Endodermal cell (in vitro differentiated cells): ENCODE measurements at regions not wholly inside any gene's neighbourhood (a gene's known extent, or its start where the extent isn't known, plus 50 kb on each side); places are given as distances from the start of the nearest gene placed in this dataset.

Experiments used
- DNase-seq: peaks from one replicate; pipeline ENCODE4 v3.0.0-alpha.2; 2017
- H3K27ac ChIP-seq: 2 replicates; pipeline ENCODE4 v1.5.1; 2013; ENCODE audit warnings: mild to moderate bottlenecking, low read depth, low read length, moderate library complexity
- H3K27me3 ChIP-seq: 2 replicates; pipeline ENCODE4 v1.6.1; 2013; ENCODE audit warnings: mild to moderate bottlenecking, low read length, moderate library complexity; ENCODE audit not compliant: insufficient read depth, control insufficient read depth, poor library complexity, severe bottlenecking
- H3K36me3 ChIP-seq: 2 replicates; pipeline ENCODE4 v1.7.0; 2013; ENCODE audit warnings: mild to moderate bottlenecking, low read length, moderate library complexity; ENCODE audit not compliant: control insufficient read depth, insufficient read depth
- H3K4me1 ChIP-seq: one replicate; pipeline ENCODE4 v1.7.0; 2013; ENCODE audit warnings: low read length; ENCODE audit not compliant: control insufficient read depth, insufficient read depth
- H3K4me3 ChIP-seq: 2 replicates; pipeline ENCODE4 v1.5.1; 2013; ENCODE audit warnings: mild to moderate bottlenecking, low read length, moderate library complexity
- H3K9ac ChIP-seq: 2 replicates; pipeline ENCODE4 v1.6.1; 2013; ENCODE audit warnings: mild to moderate bottlenecking, low read length, moderate library complexity; ENCODE audit not compliant: poor library complexity, severe bottlenecking; ENCODE audit errors: extremely low read depth
- H3K9me3 ChIP-seq: 2 replicates; pipeline ENCODE4 v1.6.1; 2013; ENCODE audit warnings: mild to moderate bottlenecking, low read length, moderate library complexity; ENCODE audit not compliant: control insufficient read depth
- H3K27ac Mint-ChIP-seq: 2 replicates; pipeline ENCODE4 v1.8.0; 2020; ENCODE audit warnings: mixed read lengths
- H3K27me3 Mint-ChIP-seq: 2 replicates; pipeline ENCODE4 v1.8.0; 2021; ENCODE audit warnings: mild to moderate bottlenecking, mixed read lengths; ENCODE audit not compliant: insufficient read depth
- H3K36me3 Mint-ChIP-seq: 2 replicates; pipeline ENCODE4 v1.8.0; 2020; ENCODE audit warnings: low read depth, mixed read lengths
- H3K4me1 Mint-ChIP-seq: 2 replicates; pipeline ENCODE4 v1.8.0; 2020; ENCODE audit warnings: mixed read lengths
- H3K4me3 Mint-ChIP-seq: 2 replicates; pipeline ENCODE4 v1.8.0; 2020; ENCODE audit warnings: mild to moderate bottlenecking, moderate library complexity, mixed read lengths
- H3K9me3 Mint-ChIP-seq: 2 replicates; pipeline ENCODE4 v1.8.0; 2020; ENCODE audit warnings: mild to moderate bottlenecking, mixed read lengths
- CTCF ChIP-seq: fragments of 200-600 bp; sonication (generic); conservative IDR thresholded peaks from 2 replicates; pipeline ENCODE4 v1.5.0; 2021; ENCODE audit warnings: antibody characterized with exemption, mild to moderate bottlenecking
- WGBS, 2 experiments: methylation state at CpG; one replicate each; pipeline versions ENCODE4 v1.1.5 to v1.1.7; 2013; ENCODE audit warnings: missing lambda C conversion rate in 2 of 2, mixed read lengths in 1 of 2; ENCODE audit not compliant: insufficient coverage in 1 of 2, insufficient read length in 1 of 2; 5-methylcytosine and 5-hydroxymethylcytosine counted together

DNA sequence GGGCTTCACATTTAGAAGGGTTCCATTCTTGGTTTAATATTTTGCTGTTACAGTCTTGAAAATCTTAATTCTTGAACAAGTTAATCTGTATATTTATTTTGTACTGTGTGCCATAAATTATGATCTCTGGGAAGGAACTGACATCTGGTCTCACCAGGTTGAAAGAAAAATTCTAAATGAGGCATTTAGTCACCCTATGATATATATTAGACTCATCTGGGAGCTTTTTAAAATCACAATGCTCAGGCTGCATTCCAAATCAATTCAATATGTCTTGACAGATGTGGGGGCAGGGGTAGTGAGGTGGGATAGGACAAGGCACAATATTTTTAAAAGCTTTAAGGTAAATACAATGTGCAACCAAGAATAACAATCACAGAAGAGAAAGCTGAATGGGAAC, 569.2 kb downstream of the PRR16 start:
- Histone ChIP-seq H3K9ac (no peak overlapping the region), H3K36me3 (no peaks in the 10 kb centered on the region), H3K4me3 (no peak overlapping the region), H3K9me3 (no peaks in the 10 kb centered on the region), H3K4me1 (no peaks in the 10 kb centered on the region), H3K27me3 (no peaks in the 10 kb centered on the region), H3K27ac (no peak overlapping the region)
- no peak overlapping the region for H3K4me3 Mint-ChIP-seq
- no peak for TF ChIP-seq CTCF
- H3K27me3 Mint-ChIP-seq: no peaks in the 10 kb centered on the region
- no peak overlapping the region for H3K27ac Mint-ChIP-seq
- no peaks in the 10 kb centered on the region for H3K9me3 Mint-ChIP-seq
- no peak for DNase-seq
- H3K36me3 Mint-ChIP-seq: no peaks in the 10 kb centered on the region
- H3K4me1 Mint-ChIP-seq: no peaks in the 10 kb centered on the region

DNA sequence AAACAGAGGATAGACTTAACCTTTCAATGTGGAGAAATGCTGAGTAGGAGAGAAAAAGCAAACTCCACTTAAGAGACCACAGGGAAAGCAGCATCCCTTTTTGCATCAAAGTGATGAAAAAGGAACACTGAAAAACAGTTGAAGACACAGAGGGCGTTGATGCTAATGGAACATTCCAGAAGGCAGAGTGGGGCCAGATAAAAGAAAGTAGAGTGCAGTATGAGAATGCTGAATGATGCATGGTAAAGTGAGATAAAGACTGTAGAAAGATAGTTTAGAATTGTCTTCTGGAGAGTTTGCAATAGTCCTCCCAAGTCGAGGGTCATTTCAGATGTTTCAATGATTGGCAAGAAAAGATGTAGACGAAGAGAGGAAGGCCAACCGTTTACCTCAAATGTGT, 574.3 kb downstream of the PRR16 start:
- H3K4me1 ChIP-seq: no peaks in the 10 kb centered on the region
- H3K27me3 ChIP-seq: no peaks in the 10 kb centered on the region
- H3K4me1 Mint-ChIP-seq: no peaks in the 10 kb centered on the region
- no peak for TF ChIP-seq CTCF
- no peak overlapping the region for H3K27ac ChIP-seq
- H3K9me3 Mint-ChIP-seq: peaks cover 2% of the 10 kb centered on the region
- H3K4me3 ChIP-seq: no peak overlapping the region
- H3K9ac ChIP-seq: no peak overlapping the region
- no peak overlapping the region for H3K27ac Mint-ChIP-seq
- H3K4me3 Mint-ChIP-seq: no peak overlapping the region
- no peaks in the 10 kb centered on the region for H3K27me3 Mint-ChIP-seq
- WGBS, 2 experiments: 91% methylated on average over 3 to 4 of the region's 4 CpGs
- no peaks in the 10 kb centered on the region for H3K36me3 Mint-ChIP-seq
- no peaks in the 10 kb centered on the region for H3K9me3 ChIP-seq
- DNase-seq: no peak
- H3K36me3 ChIP-seq: no peaks in the 10 kb centered on the region

GRCh38 chr5:121049971-121050370, 585.9 kb downstream of the PRR16 start:
- no peaks in the 10 kb centered on the region for H3K4me1 ChIP-seq
- H3K4me1 Mint-ChIP-seq: no peaks in the 10 kb centered on the region
- no peaks in the 10 kb centered on the region for H3K9me3 ChIP-seq
- no peak overlapping the region for H3K27ac Mint-ChIP-seq
- H3K36me3 ChIP-seq: no peaks in the 10 kb centered on the region
- H3K9me3 Mint-ChIP-seq: no peaks in the 10 kb centered on the region
- H3K27ac ChIP-seq: no peak overlapping the region
- H3K27me3 ChIP-seq: no peaks in the 10 kb centered on the region
- no peak for DNase-seq
- H3K4me3 ChIP-seq: no peak overlapping the region
- no peaks in the 10 kb centered on the region for H3K36me3 Mint-ChIP-seq
- no peak for TF ChIP-seq CTCF
- H3K9ac ChIP-seq: no peak overlapping the region
- no peaks in the 10 kb centered on the region for H3K27me3 Mint-ChIP-seq
- no peak overlapping the region for H3K4me3 Mint-ChIP-seq
